ENCODE measurements at regions not wholly inside any gene's neighbourhood (a gene's known extent, or its start where the extent isn't known, plus 50 kb on each side); places are given as distances from the start of the nearest gene placed in this dataset.

DNA sequence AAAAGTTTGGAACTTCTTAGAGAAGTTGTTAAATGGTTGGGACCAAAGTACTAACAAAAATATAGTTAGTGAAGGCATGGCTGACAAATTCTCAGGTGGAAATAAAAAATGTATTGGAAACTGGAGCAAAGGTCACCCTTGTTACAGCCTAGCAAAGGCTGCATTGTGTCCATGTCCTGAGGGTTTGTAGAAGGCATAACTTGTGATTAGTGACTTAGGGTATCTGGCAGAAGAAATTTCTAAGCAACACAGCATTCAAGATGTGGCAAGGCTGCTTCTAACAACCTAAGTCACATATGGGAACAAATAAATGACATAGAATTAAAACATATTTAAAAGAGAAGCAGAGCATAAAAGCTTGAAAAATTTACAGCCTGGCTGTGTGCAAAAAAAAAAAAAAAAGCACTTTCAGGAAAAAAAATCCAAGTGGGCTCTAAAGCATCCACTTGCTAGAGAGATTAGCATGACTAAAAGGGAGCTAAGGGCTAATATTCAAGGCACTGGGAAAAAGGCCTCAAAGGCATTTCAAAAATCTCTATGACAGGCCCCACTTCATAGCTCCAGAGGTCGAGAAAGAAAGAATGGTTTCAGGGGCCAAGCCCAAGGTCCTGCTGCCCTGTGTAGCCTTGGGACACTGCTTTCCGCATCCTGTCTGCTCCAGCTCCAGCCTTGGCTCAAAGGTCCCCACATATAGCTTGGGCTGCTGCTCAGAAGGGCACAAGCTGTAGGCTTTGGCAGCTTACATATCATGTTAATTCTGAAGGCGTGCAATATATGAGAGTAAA is 453.2 kb upstream of the PTCHD4 start:
- TF ChIP-seq POLR2AphosphoS5 (IDR thresholded peaks at IDR 0.05; ENCODE audit: low read depth, low read length) (no peak), POLR2A (IDR thresholded peaks at IDR 0.05; ENCODE audit: low read depth, low read length) (no peak)
